ENCODE measurements at regions not wholly inside any gene's neighbourhood (a gene's known extent, or its start where the extent isn't known, plus 50 kb on each side); places are given as distances from the start of the nearest gene placed in this dataset.

- TF ChIP-seq FOXM1 (IDR thresholded peaks at IDR 0.05; ENCODE audit: borderline replicate concordance, low read depth) (no peak), REST (IDR thresholded peaks at IDR 0.05; ENCODE audit: low read depth) (no peak), CEBPB (IDR thresholded peaks at IDR 0.05) (no peak), NFIC (IDR thresholded peaks at IDR 0.05) (no peak), YY1 (IDR thresholded peaks at IDR 0.05; ENCODE audit: low read depth) (no peak), ZBTB7A (IDR thresholded peaks at IDR 0.05; ENCODE audit: low read depth) (no peak), USF1 (IDR thresholded peaks at IDR 0.05) (no peak), EGR1 (IDR thresholded peaks at IDR 0.05) (no peak), CREB1 (IDR thresholded peaks at IDR 0.05; ENCODE audit: low read depth) (no peak), TEAD4 (IDR thresholded peaks at IDR 0.05) (no peak), MAX (IDR thresholded peaks at IDR 0.05) (no peak), TAF1 (IDR thresholded peaks at IDR 0.05; ENCODE audit: low read depth) (no peak), TCF12 (IDR thresholded peaks at IDR 0.05; ENCODE audit: low read depth) (no peak)
Measured at GRCh38 chr4:187309456-187309855, 585.8 kb upstream of the FAT1 start.

- TF ChIP-seq USF1 (IDR thresholded peaks at IDR 0.05): no peak
- TF ChIP-seq CEBPB (IDR thresholded peaks at IDR 0.05): no peak
- TF ChIP-seq ZBTB7A (IDR thresholded peaks at IDR 0.05; ENCODE audit: low read depth): no peak
- no peak for TF ChIP-seq NFIC (IDR thresholded peaks at IDR 0.05)
- no peak for TF ChIP-seq YY1 (IDR thresholded peaks at IDR 0.05; ENCODE audit: low read depth)
- TF ChIP-seq EGR1 (IDR thresholded peaks at IDR 0.05): no peak
- TF ChIP-seq TAF1 (IDR thresholded peaks at IDR 0.05; ENCODE audit: low read depth): no peak
- TF ChIP-seq MAX (IDR thresholded peaks at IDR 0.05): no peak
- no peak for TF ChIP-seq REST (IDR thresholded peaks at IDR 0.05; ENCODE audit: low read depth)
- no peak for TF ChIP-seq FOXM1 (IDR thresholded peaks at IDR 0.05; ENCODE audit: borderline replicate concordance, low read depth)
- TF ChIP-seq TEAD4 (IDR thresholded peaks at IDR 0.05): no peak
- TF ChIP-seq TCF12 (IDR thresholded peaks at IDR 0.05; ENCODE audit: low read depth): no peak
- TF ChIP-seq EP300 (IDR thresholded peaks at IDR 0.05; ENCODE audit: borderline replicate concordance): no peak
- TF ChIP-seq RAD21 (IDR thresholded peaks at IDR 0.05; ENCODE audit: low read depth): no peak
- no peak for TF ChIP-seq CREB1 (IDR thresholded peaks at IDR 0.05; ENCODE audit: low read depth)
Measured at GRCh38 chr4:187312299-187312698, 588.6 kb upstream of the FAT1 start.

GRCh38 chr4:187317799-187318198 is 594.1 kb upstream of the FAT1 start:
- TF ChIP-seq REST (IDR thresholded peaks at IDR 0.05; ENCODE audit: low read depth) (no peak), ZBTB7A (IDR thresholded peaks at IDR 0.05; ENCODE audit: low read depth) (no peak), FOXM1 (IDR thresholded peaks at IDR 0.05; ENCODE audit: borderline replicate concordance, low read depth) (no peak), EP300 (IDR thresholded peaks at IDR 0.05; ENCODE audit: borderline replicate concordance) (no peak), TEAD4 (IDR thresholded peaks at IDR 0.05) (no peak), EGR1 (IDR thresholded peaks at IDR 0.05) (no peak), RAD21 (IDR thresholded peaks at IDR 0.05; ENCODE audit: low read depth) (no peak)

GRCh38 chr4:187321711-187322110 is 598.1 kb upstream of the FAT1 start:
- TF ChIP-seq FOXM1 (IDR thresholded peaks at IDR 0.05; ENCODE audit: borderline replicate concordance, low read depth) (no peak), MAX (IDR thresholded peaks at IDR 0.05) (no peak), TAF1 (IDR thresholded peaks at IDR 0.05; ENCODE audit: low read depth) (no peak), CEBPB (IDR thresholded peaks at IDR 0.05) (no peak), YY1 (IDR thresholded peaks at IDR 0.05; ENCODE audit: low read depth) (no peak), EGR1 (IDR thresholded peaks at IDR 0.05) (no peak), ZBTB7A (IDR thresholded peaks at IDR 0.05; ENCODE audit: low read depth) (no peak), EP300 (IDR thresholded peaks at IDR 0.05; ENCODE audit: borderline replicate concordance) (no peak), NFIC (IDR thresholded peaks at IDR 0.05) (no peak), CREB1 (IDR thresholded peaks at IDR 0.05; ENCODE audit: low read depth) (no peak), RAD21 (IDR thresholded peaks at IDR 0.05; ENCODE audit: low read depth) (no peak)

All from Ishikawa (cell line).